Coronary artery (tissue), 2 donors: ENCODE measurements at regions not wholly inside any gene's neighbourhood (a gene's known extent, or its start where the extent isn't known, plus 50 kb on each side); places are given as distances from the start of the nearest gene placed in this dataset.

ENCODE experiments used
- DNase-seq: peaks from one replicate; pipeline ENCODE4 v3.0.0-alpha.2; 2017; ENCODE audit warnings: low spot score
- H3K27ac ChIP-seq, 2 donors: fragments of 200-600 bp; sonication (generic); one replicate each; pipeline ENCODE4 v1.5.1; 2016 to 2019
- H3K4me3 ChIP-seq: fragments of 200-600 bp; sonication (generic); 2 replicates; pipeline ENCODE4 v1.5.1; 2016; ENCODE audit warnings: mild to moderate bottlenecking, moderate library complexity
- TF ChIP-seq, protein P1 (sequence below): fragments of 200-600 bp; sonication (generic); IDR thresholded peaks from one replicate; pipeline ENCODE4 v1.5.1; 2019; ENCODE audit warnings: antibody characterized with exemption

GRCh38 chr5:74255692-74256392 lies 384.7 kb downstream of the ENC1 start:
- TF ChIP-seq, protein P1, sequence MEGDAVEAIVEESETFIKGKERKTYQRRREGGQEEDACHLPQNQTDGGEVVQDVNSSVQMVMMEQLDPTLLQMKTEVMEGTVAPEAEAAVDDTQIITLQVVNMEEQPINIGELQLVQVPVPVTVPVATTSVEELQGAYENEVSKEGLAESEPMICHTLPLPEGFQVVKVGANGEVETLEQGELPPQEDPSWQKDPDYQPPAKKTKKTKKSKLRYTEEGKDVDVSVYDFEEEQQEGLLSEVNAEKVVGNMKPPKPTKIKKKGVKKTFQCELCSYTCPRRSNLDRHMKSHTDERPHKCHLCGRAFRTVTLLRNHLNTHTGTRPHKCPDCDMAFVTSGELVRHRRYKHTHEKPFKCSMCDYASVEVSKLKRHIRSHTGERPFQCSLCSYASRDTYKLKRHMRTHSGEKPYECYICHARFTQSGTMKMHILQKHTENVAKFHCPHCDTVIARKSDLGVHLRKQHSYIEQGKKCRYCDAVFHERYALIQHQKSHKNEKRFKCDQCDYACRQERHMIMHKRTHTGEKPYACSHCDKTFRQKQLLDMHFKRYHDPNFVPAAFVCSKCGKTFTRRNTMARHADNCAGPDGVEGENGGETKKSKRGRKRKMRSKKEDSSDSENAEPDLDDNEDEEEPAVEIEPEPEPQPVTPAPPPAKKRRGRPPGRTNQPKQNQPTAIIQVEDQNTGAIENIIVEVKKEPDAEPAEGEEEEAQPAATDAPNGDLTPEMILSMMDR, result no peak
- DNase-seq, result no peak
- H3K27ac ChIP-seq, result no peak overlapping the region
- H3K4me3 ChIP-seq, result no peak overlapping the region

GRCh38 chr5:74254257-74254656 lies 386.3 kb downstream of the ENC1 start:
- DNase-seq, result no peak
- no peak overlapping the region for H3K4me3 ChIP-seq
- TF ChIP-seq, protein P1, result no peak
- no peak overlapping the region for H3K27ac ChIP-seq

- Histone ChIP-seq H3K27ac (no peak overlapping the region), H3K4me3 (no peak overlapping the region)
- no peak for DNase-seq
- TF ChIP-seq, protein P1, result no peak
These were observed 388.5 kb downstream of the ENC1 start for GRCh38 chr5:74252044-74252443.

- Histone ChIP-seq H3K27ac (peak overlapping the region in 1 of 2 donors; percentile 74), H3K4me3 (no peak overlapping the region)
- TF ChIP-seq, protein P1, result no peak
- DNase-seq, result no peak
These were observed 389.1 kb downstream of the ENC1 start for GRCh38 chr5:74251141-74252035.

DNA sequence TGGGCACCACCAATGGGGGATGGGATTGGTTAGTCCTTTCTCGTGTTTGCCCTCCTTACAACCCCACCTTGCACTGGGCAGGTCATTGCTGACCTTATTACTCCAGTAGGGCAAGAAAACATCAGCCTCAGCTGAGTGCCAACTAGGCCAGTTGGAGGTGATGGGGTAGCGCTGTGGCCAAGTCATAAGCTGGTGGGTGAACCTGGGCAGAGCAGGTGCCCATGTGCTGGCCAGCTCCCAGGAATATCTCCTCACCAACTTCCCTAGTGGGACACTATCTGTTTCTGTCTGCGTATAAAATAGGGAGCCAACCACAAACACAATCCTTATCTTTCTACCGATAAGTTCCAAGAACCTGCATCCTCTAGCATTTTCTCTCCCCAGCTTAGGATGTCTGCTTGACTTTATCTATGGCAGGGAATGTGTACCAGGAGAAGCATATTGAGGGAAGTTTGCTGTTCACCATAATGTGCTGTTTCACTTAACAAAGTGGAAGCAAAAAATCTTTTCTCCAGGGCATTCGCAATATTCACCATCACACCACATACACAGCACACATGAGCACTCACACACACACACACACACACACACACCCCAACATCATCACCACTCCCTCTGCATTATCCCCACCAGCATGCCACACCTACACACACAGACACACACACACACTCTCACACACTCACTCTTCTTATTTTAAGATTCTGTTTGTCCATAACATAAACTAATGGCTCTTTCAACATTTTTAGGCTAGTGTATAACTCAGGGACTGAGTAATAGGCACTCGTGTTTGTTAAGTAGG lies 390.0 kb downstream of the ENC1 start:
- Histone ChIP-seq H3K27ac (peak overlapping the region in 1 of 2 donors; percentile 74), H3K4me3 (no peak overlapping the region)
- TF ChIP-seq, protein P1, result no peak
- DNase-seq, result no peak

DNA sequence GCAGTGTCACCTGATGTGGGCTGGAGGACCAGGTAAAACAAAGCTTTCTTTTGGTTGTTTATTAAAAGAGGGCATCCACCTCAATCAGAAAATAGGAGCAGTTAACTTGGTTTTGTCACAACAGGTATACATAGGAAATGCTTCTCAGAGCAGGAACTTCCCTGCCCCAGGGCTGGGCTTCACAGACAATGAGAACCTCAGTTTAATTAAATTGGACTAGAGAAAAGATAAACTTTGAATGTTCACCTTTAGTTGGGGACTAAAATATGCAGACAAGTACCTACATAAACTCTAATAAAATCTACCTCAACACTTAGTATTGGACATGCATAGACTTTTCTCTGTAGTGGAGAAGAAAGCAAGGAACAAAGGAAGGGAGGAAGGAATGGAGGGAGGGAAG lies 392.0 kb downstream of the ENC1 start:
- Histone ChIP-seq H3K27ac (no peak overlapping the region), H3K4me3 (no peak overlapping the region)
- TF ChIP-seq, protein P1, result no peak
- DNase-seq, result no peak
